OCI-LY1 (cell line): ENCODE measurements at regions not wholly inside any gene's neighbourhood (a gene's known extent, or its start where the extent isn't known, plus 50 kb on each side); places are given as distances from the start of the nearest gene placed in this dataset.

ENCODE experiments used
- H2AFZ ChIP-seq: fragments of 200-600 bp; sonication (generic), shearing (Covaris generic); 2 replicates; pipeline ENCODE4 v1.6.0; 2014; ENCODE audit warnings: antibody characterized with exemption, mild to moderate bottlenecking, low read length
- H3F3A ChIP-seq: fragments of 200-600 bp; sonication (generic), shearing (Covaris generic); 2 replicates; pipeline ENCODE4 v1.6.0; 2014; ENCODE audit warnings: mild to moderate bottlenecking, antibody characterized with exemption, low read length, moderate library complexity; ENCODE audit not compliant: insufficient read depth
- H3K27ac ChIP-seq: fragments of 200-600 bp; sonication (generic); 2 replicates; pipeline ENCODE4 v1.5.1; 2014; ENCODE audit warnings: low read length, mixed run types, mild to moderate bottlenecking, low read depth; ENCODE audit not compliant: poor library complexity, severe bottlenecking
- H3K27me3 ChIP-seq: fragments of 200-600 bp; sonication (generic); 2 replicates; pipeline ENCODE4 v1.6.0; 2014; ENCODE audit warnings: antibody characterized with exemption, mild to moderate bottlenecking, low read length, moderate library complexity; ENCODE audit not compliant: insufficient read depth
- H3K36me3 ChIP-seq: fragments of 200-600 bp; sonication (generic); 2 replicates; pipeline ENCODE4 v1.6.1; 2014; ENCODE audit warnings: mild to moderate bottlenecking, antibody characterized with exemption, low read length, moderate library complexity, mixed read lengths; ENCODE audit not compliant: insufficient read depth
- H3K4me1 ChIP-seq: fragments of 200-600 bp; sonication (generic); 2 replicates; pipeline ENCODE4 v1.5.1; 2014; ENCODE audit warnings: mild to moderate bottlenecking, low read length, moderate library complexity; ENCODE audit not compliant: insufficient read depth, severe bottlenecking
- H3K4me2 ChIP-seq: fragments of 200-600 bp; sonication (generic), shearing (Covaris generic); 2 replicates; pipeline ENCODE4 v1.6.1; 2014; ENCODE audit warnings: low read length
- H3K4me3 ChIP-seq: fragments of 200-600 bp; sonication (generic); 2 replicates; pipeline ENCODE4 v1.5.1; 2014; ENCODE audit warnings: low read length, low read depth, mild to moderate bottlenecking, mixed read lengths; ENCODE audit not compliant: poor library complexity, severe bottlenecking
- H3K79me2 ChIP-seq: fragments of 200-600 bp; shearing (Covaris generic); 2 replicates; pipeline ENCODE4 v1.6.1; 2016; ENCODE audit warnings: mixed run types, low read length, mixed read lengths; ENCODE audit not compliant: insufficient read depth
- H3K9ac ChIP-seq: fragments of 200-600 bp; sonication (generic), shearing (Covaris generic); 2 replicates; pipeline ENCODE4 v1.6.1; 2014; ENCODE audit warnings: mild to moderate bottlenecking, low read length, mixed read lengths
- H3K9me2 ChIP-seq: fragments of 200-600 bp; sonication (generic), shearing (Covaris generic); 2 replicates; pipeline ENCODE4 v1.6.1; 2014; ENCODE audit warnings: low read depth, mild to moderate bottlenecking, low read length, mixed read lengths
- H3K9me3 ChIP-seq: fragments of 200-600 bp; shearing (Covaris generic); 2 replicates; pipeline ENCODE4 v1.6.1; 2014; ENCODE audit warnings: low read length, mixed read lengths
- H4K20me1 ChIP-seq: fragments of 200-600 bp; sonication (generic), shearing (Covaris generic); 2 replicates; pipeline ENCODE4 v1.6.0; 2016; ENCODE audit warnings: mild to moderate bottlenecking, low read length; ENCODE audit not compliant: insufficient read depth
- EZH2 ChIP-seq: fragments of 200-600 bp; sonication (generic), shearing (Covaris generic); IDR thresholded peaks from 2 replicates; pipeline ENCODE4 v1.8.0; 2017; ENCODE audit warnings: borderline replicate concordance, mixed run types, mild to moderate bottlenecking, antibody characterized with exemption, low read length, moderate library complexity, mixed read lengths
- TF ChIP-seq, protein P1 (sequence below): fragments of 200-600 bp; sonication (generic), shearing (Covaris generic); IDR thresholded peaks from 2 replicates; pipeline ENCODE4 v1.5.1; 2017; ENCODE audit warnings: mild to moderate bottlenecking, antibody characterized with exemption, low read length, moderate library complexity, mixed read lengths

DNA sequence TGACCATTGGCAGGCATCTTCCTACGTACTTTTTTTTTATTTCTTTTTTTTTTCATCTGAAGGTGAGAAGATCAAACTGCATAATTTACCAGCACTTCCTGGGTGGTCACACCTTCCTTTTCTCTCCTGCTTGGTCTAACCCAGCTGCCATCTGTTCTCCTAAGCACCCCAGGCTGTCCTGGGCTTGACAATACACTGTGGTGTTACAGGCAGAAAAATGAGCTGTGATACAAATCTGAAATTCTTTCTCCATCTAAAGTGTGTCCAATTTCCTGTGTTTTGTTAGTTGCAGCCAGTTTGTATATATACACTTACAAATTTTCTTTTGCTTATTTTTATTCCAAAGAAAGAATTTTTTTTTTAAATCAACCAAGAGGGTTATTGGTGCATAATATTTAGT is 786.0 kb upstream of the ZEB2 start:
- peak overlapping the region; percentile 30; the same call in 1 of the 2 replicates for H2AFZ ChIP-seq
- H3K36me3 ChIP-seq = no peaks in the 10 kb centered on the region
- no peak overlapping the region for H3K9ac ChIP-seq
- H3K9me3 ChIP-seq = 0 out of 2 replicates have a peak, but pooled peaks cover 4% of the 10 kb centered on the region
- H3F3A ChIP-seq = no peaks in the 10 kb centered on the region
- H4K20me1 ChIP-seq = no peaks in the 10 kb centered on the region
- no peaks in the 10 kb centered on the region for H3K27me3 ChIP-seq
- no peaks in the 10 kb centered on the region for H3K9me2 ChIP-seq
- H3K4me1 ChIP-seq = peaks cover 32% of the 10 kb centered on the region
- no peaks in the 10 kb centered on the region for H3K79me2 ChIP-seq
- H3K4me3 ChIP-seq = no peak overlapping the region
- TF ChIP-seq, protein P1, sequence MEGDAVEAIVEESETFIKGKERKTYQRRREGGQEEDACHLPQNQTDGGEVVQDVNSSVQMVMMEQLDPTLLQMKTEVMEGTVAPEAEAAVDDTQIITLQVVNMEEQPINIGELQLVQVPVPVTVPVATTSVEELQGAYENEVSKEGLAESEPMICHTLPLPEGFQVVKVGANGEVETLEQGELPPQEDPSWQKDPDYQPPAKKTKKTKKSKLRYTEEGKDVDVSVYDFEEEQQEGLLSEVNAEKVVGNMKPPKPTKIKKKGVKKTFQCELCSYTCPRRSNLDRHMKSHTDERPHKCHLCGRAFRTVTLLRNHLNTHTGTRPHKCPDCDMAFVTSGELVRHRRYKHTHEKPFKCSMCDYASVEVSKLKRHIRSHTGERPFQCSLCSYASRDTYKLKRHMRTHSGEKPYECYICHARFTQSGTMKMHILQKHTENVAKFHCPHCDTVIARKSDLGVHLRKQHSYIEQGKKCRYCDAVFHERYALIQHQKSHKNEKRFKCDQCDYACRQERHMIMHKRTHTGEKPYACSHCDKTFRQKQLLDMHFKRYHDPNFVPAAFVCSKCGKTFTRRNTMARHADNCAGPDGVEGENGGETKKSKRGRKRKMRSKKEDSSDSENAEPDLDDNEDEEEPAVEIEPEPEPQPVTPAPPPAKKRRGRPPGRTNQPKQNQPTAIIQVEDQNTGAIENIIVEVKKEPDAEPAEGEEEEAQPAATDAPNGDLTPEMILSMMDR = no peak
- no peak for TF ChIP-seq EZH2
- H3K27ac ChIP-seq = peak overlapping the region; percentile 15
- no peak overlapping the region for H3K4me2 ChIP-seq

DNA sequence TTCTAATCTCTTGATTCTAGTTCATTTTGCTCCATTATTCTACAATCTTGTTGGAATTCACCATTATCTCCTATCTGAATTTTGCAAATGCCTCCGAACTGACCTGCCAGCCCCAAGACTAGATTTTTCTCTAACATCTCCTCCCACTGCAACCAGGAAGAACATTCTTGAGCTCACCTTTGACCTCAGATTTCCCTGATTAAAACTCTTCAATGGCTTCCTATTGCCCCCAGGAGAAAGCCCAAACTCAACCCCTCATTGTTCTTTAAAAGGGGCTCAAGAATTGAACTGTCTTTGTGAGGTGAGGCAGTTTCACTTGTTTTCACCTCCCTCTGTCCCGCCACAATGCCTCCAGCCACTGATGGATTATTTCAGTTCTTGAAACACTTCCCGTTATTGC is 784.6 kb upstream of the ZEB2 start:
- no peaks in the 10 kb centered on the region for H3K79me2 ChIP-seq
- H3K36me3 ChIP-seq = no peaks in the 10 kb centered on the region
- H3K27me3 ChIP-seq = no peaks in the 10 kb centered on the region
- H2AFZ ChIP-seq = peak overlapping the region; percentile 58
- H3K9me2 ChIP-seq = no peaks in the 10 kb centered on the region
- no peak overlapping the region for H3K4me3 ChIP-seq
- H3K9me3 ChIP-seq = 0 out of 2 replicates have a peak, but pooled peaks cover 4% of the 10 kb centered on the region
- H3K9ac ChIP-seq = no peak overlapping the region; the same call in 1 of the 2 replicates
- H3K4me1 ChIP-seq = peaks cover 33% of the 10 kb centered on the region
- peak overlapping the region; percentile 20; the same call in 1 of the 2 replicates for H3K4me2 ChIP-seq
- no peak for TF ChIP-seq EZH2
- no peaks in the 10 kb centered on the region for H3F3A ChIP-seq
- no peak overlapping the region for H3K27ac ChIP-seq
- H4K20me1 ChIP-seq = no peaks in the 10 kb centered on the region

DNA sequence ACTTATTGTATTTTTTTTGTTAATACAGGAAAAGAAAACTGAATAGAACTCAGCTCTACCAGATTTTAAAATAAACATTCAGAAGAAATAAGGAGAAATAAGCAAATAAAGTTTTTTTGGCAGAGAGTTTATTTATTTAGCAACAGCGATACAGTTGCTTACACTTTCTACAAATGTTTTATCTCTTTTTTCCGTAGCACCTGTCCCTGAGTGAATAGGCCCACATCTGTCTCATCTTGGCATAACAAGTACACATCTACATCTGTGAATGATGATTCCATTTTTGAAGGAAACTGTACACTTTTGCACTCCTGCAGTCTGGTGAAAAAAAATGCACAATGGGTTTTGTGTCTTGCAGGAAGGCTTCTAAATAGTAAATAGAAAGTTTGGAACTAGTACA is 783.6 kb upstream of the ZEB2 start:
- TF ChIP-seq EZH2 = no peak
- TF ChIP-seq, protein P1 = no peak
- Histone ChIP-seq H3K9me3 (0 out of 2 replicates have a peak, but pooled peaks cover 4% of the 10 kb centered on the region), H3K27me3 (no peaks in the 10 kb centered on the region)

DNA sequence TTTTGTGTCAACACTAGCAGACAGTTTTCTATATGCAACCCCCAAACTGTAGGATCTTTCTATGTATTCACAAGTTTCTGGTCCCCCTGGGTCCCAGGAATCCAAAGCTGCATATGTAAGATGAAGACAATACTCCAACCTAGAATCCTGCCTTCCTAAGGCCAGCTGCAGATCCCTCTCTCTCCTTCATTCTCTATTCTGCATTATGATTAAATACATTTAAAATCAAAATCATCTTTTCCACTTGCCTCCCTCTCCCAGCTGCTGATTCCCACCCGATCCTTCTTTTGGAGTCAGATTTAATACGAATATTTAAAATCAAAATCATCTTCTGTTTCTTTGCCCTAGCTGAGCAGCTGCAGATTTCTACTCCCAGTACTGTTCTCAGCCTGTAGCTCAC is 783.0 kb upstream of the ZEB2 start:
- TF ChIP-seq, protein P1 = no peak
- no peak for TF ChIP-seq EZH2
- Histone ChIP-seq H3K4me3 (no peak overlapping the region), H2AFZ (no peak overlapping the region), H3K36me3 (no peaks in the 10 kb centered on the region), H3K9me3 (0 out of 2 replicates have a peak, but pooled peaks cover 1% of the 10 kb centered on the region), H3K4me1 (peaks cover 33% of the 10 kb centered on the region), H3K27me3 (no peaks in the 10 kb centered on the region), H3F3A (no peaks in the 10 kb centered on the region), H4K20me1 (no peaks in the 10 kb centered on the region), H3K9ac (no peak overlapping the region), H3K79me2 (no peaks in the 10 kb centered on the region), H3K4me2 (no peak overlapping the region), H3K27ac (peak overlapping the region; percentile 44), H3K9me2 (no peaks in the 10 kb centered on the region)

More for the DNA sequence above, 783.6 kb upstream of the ZEB2 start:
- Histone ChIP-seq H3F3A (no peaks in the 10 kb centered on the region), H3K4me2 (no peak overlapping the region), H3K9ac (no peak overlapping the region), H3K9me2 (no peaks in the 10 kb centered on the region), H3K36me3 (no peaks in the 10 kb centered on the region), H3K4me1 (peaks cover 33% of the 10 kb centered on the region), H4K20me1 (no peaks in the 10 kb centered on the region), H2AFZ (no peak overlapping the region), H3K4me3 (no peak overlapping the region), H3K79me2 (no peaks in the 10 kb centered on the region), H3K27ac (peak overlapping the region; percentile 44)
